Caco-2 (cell line): ENCODE measurements at regions not wholly inside any gene's neighbourhood (a gene's known extent, or its start where the extent isn't known, plus 50 kb on each side); places are given as distances from the start of the nearest gene placed in this dataset.

Source experiments
- BruUV-seq: library from RNA; stranded (reverse); fragments of 400-500 nt; replicated peaks from 2 replicates; lab custom pipeline; 2021; lab: Mats Ljungman, UMichigan
- CTCF ChIA-PET: fragments of 300-600 bp; sonication (Branson Sonifier 250); formaldehyde crosslinking; loops from one replicate; lab custom pipeline; 2022; ENCODE audit warnings: antibody characterized with exemption; lab: Charles Lee
- POLR2A ChIA-PET: fragments of 300-600 bp; sonication (Branson Sonifier 250); formaldehyde crosslinking; loops from one replicate; lab custom pipeline; 2022; ENCODE audit warnings: antibody characterized with exemption; lab: Charles Lee
- DNase-seq, 2 experiments: peaks; one replicate each; pipeline versions ENCODE4 v3.0.0 to v3.0.0-alpha.2; 2020 to 2022
- H3K27me3 ChIP-seq: replicated peaks from 2 replicates; pipeline ENCODE4 v1.6.0; 2011; ENCODE audit warnings: low read length; ENCODE audit not compliant: control insufficient read depth, insufficient read depth
- H3K36me3 ChIP-seq: 2 replicates; pipeline ENCODE4 v1.5.1; 2011; ENCODE audit warnings: low read length; ENCODE audit not compliant: control insufficient read depth, insufficient read depth
- H3K4me1 ChIP-seq: fragments of 250-450 bp; sonication (Bioruptor Pico); 2 replicates; pipeline ENCODE4 v1.5.1; 2020; ENCODE audit warnings: mild to moderate bottlenecking
- H3K4me3 ChIP-seq: 2 replicates; pipeline ENCODE4 v1.5.1; 2011; ENCODE audit warnings: low read depth, mild to moderate bottlenecking, control low read depth, low read length
- H3K9me3 ChIP-seq: fragments of 250-450 bp; sonication (Bioruptor Pico); 2 replicates; pipeline ENCODE4 v1.5.1; 2020; ENCODE audit warnings: mild to moderate bottlenecking, moderate library complexity
- H3K27ac Mint-ChIP-seq: one replicate; pipeline ENCODE4 v1.8.0; 2022; ENCODE audit warnings: mixed read lengths; ENCODE audit not compliant: unreplicated experiment
- H3K27me3 Mint-ChIP-seq: one replicate; pipeline ENCODE4 v1.8.0; 2022; ENCODE audit warnings: mixed read lengths; ENCODE audit not compliant: insufficient read depth, unreplicated experiment
- H3K36me3 Mint-ChIP-seq: one replicate; pipeline ENCODE4 v1.8.0; 2022; ENCODE audit warnings: mild to moderate bottlenecking, mixed read lengths; ENCODE audit not compliant: insufficient read depth, unreplicated experiment
- H3K4me1 Mint-ChIP-seq: one replicate; pipeline ENCODE4 v1.8.0; 2022; ENCODE audit warnings: low read depth, mixed read lengths; ENCODE audit not compliant: unreplicated experiment
- H3K4me3 Mint-ChIP-seq: one replicate; pipeline ENCODE4 v1.8.0; 2022; ENCODE audit warnings: mild to moderate bottlenecking, moderate library complexity, mixed read lengths; ENCODE audit not compliant: unreplicated experiment
- H3K9me3 Mint-ChIP-seq: one replicate; pipeline ENCODE4 v1.8.0; 2022; ENCODE audit warnings: mixed read lengths; ENCODE audit not compliant: unreplicated experiment
- intact Hi-C: fragments of 100-400 bp; cut with micrococcal nuclease; formaldehyde crosslinking; loops from one replicate; pipeline ENCODE4 v1.10.0; 2022; ENCODE audit not compliant: unreplicated experiment
- TF ChIP-seq, protein P1 (sequence below), 2 experiments: fragments of 200-600 bp in 1 of 2; IDR thresholded peaks; 1 replicate in 1 of 2; 2 replicates in 1 of 2; pipeline versions ENCODE4 v1.5.1 to v1.8.0; 2011 to 2022; ENCODE audit warnings: antibody characterized with exemption in 1 of 2, control low read depth in 1 of 2, inconsistent platforms in 1 of 2, low read depth in 1 of 2, low read length in 1 of 2, mild to moderate bottlenecking in 1 of 2, moderate library complexity in 1 of 2; ENCODE audit not compliant: insufficient read depth in 1 of 2, severe bottlenecking in 1 of 2, unreplicated experiment in 1 of 2

DNA sequence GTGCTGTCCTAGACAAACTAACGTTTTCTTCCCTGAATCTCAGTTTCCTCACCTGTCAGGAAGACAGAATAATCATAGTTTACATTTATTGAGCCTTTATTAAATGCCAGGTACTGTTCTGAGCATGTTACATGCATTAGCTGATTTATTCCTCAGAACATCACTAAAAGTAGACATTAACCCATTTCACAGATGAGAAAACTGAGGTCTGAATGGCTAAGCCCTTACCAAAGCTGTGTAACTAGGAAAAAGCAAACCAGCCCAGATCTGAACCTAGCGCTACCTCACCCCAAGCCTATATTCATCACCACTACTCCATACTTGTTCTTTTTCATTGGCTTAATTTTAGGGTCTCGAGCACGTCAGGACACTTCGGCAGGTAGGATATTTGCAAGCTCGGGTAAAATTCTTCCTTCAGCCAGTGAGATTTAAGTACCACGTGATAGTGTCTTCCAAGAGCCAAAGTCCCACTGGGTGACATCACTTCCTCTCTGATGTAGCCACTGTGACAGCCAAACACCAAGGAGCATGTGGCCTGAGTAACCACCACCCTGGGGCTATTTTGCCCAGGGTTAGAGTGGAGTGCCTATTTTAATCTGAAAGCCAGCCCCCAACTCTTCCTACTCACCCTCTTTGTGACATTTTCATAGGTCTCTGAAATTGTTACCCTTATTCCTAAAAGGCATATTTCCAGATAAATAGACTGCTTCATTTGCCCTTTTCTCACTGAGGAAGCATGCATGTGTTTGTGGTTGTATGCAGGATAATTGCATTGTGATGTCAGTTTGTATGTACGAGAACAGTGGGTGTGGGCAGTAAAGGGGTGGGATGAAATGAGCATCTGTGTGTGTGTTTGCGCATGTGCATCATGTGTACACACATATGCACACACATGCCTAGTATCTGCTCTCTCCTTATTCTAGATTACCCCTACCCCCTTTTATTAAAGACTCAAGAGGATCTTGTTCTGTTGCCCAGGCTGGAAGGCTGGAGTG, 62.2 kb upstream of the WSCD2 start:
- H3K4me3 Mint-ChIP-seq: no peak overlapping the region
- TF ChIP-seq, protein P1, sequence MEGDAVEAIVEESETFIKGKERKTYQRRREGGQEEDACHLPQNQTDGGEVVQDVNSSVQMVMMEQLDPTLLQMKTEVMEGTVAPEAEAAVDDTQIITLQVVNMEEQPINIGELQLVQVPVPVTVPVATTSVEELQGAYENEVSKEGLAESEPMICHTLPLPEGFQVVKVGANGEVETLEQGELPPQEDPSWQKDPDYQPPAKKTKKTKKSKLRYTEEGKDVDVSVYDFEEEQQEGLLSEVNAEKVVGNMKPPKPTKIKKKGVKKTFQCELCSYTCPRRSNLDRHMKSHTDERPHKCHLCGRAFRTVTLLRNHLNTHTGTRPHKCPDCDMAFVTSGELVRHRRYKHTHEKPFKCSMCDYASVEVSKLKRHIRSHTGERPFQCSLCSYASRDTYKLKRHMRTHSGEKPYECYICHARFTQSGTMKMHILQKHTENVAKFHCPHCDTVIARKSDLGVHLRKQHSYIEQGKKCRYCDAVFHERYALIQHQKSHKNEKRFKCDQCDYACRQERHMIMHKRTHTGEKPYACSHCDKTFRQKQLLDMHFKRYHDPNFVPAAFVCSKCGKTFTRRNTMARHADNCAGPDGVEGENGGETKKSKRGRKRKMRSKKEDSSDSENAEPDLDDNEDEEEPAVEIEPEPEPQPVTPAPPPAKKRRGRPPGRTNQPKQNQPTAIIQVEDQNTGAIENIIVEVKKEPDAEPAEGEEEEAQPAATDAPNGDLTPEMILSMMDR (IDR thresholded peaks at IDR 0.05; ENCODE audit: insufficient read depth in 1 of 2, low read depth in 1 of 2, low read length in 1 of 2, severe bottlenecking in 1 of 2, unreplicated experiment in 1 of 2): no peak
- Histone ChIP-seq H3K27me3 (no peaks in the 10 kb centered on the region), H3K4me3 (no peak overlapping the region), H3K36me3 (no peaks in the 10 kb centered on the region), H3K4me1 (no peaks in the 10 kb centered on the region), H3K9me3 (no peaks in the 10 kb centered on the region)
- peak; percentile 19 to 46 for DNase-seq
- no peaks in the 10 kb centered on the region for H3K4me1 Mint-ChIP-seq
- no peak overlapping the region for H3K27ac Mint-ChIP-seq
- H3K36me3 Mint-ChIP-seq: no peaks in the 10 kb centered on the region
- ChIA-PET POLR2A (no interaction called here), CTCF (no interaction called here)
- intact Hi-C loops: loop anchor here (10.0 kb wide), 1 partner anchor 448 kb away; the partner anchor contains the start of gene FICD
- peaks cover 8% of the 10 kb centered on the region for H3K27me3 Mint-ChIP-seq
- no TSS peak for BruUV-seq
- H3K9me3 Mint-ChIP-seq: no peaks in the 10 kb centered on the region

DNA sequence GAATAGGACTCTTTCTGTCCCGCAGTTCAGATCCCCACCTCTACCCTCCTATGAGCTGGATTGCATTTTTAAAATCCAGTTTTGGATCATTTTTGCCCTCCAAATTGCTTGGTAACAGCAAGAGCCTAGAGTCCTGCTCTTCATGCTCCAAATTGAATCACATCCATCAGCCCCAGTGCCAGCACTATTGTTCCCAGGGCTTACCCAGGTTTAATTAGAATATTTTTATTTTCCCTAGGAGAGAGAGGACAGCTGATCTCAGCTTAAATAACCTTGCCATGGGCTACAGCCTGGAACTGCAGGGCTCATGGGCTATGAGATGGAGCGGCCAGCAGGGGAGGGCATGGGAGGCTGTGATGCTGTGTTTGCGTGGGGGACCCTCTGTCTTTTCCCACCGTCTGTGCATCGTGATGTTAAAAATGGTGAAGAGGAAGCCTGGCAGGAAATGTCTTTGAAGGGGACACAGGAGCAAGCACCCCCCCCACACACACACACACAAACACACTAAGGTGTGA, 59.4 kb upstream of the WSCD2 start:
- H3K36me3 ChIP-seq: no peaks in the 10 kb centered on the region
- Mint-ChIP-seq H3K36me3 (no peaks in the 10 kb centered on the region), H3K27ac (no peak overlapping the region), H3K9me3 (no peaks in the 10 kb centered on the region), H3K4me3 (no peak overlapping the region), H3K4me1 (no peaks in the 10 kb centered on the region), H3K27me3 (peaks cover 13% of the 10 kb centered on the region)
- no peaks in the 10 kb centered on the region for H3K9me3 ChIP-seq
- no peak overlapping the region for H3K4me3 ChIP-seq
- BruUV-seq: no TSS peak
- DNase-seq: no peak
- CTCF ChIA-PET: no interaction called here
- TF ChIP-seq, protein P1 (IDR thresholded peaks at IDR 0.05; ENCODE audit: insufficient read depth in 1 of 2, low read depth in 1 of 2, low read length in 1 of 2, severe bottlenecking in 1 of 2, unreplicated experiment in 1 of 2): no peak
- POLR2A ChIA-PET: no interaction called here
- no peaks in the 10 kb centered on the region for H3K27me3 ChIP-seq
- intact Hi-C loops: loop anchor here (10.0 kb wide), 1 partner anchor 445 kb away; the partner anchor contains the start of gene FICD
- H3K4me1 ChIP-seq: no peaks in the 10 kb centered on the region

GRCh38 chr12:108075561-108075960, 53.5 kb upstream of the WSCD2 start:
- H3K27ac Mint-ChIP-seq: no peak overlapping the region
- ChIA-PET CTCF (no interaction called here), POLR2A (interaction anchor here (1.0 kb wide), 1 partner anchor 83 kb away, joined by 5 read pairs; no protein-coding TSS in a partner anchor)

More at GRCh38 chr12:108075561-108075960, 53.5 kb upstream of the WSCD2 start:
- no peaks in the 10 kb centered on the region for H3K36me3 Mint-ChIP-seq
- no peak overlapping the region for H3K4me3 ChIP-seq
- no peaks in the 10 kb centered on the region for H3K9me3 ChIP-seq
- TF ChIP-seq, protein P1 (IDR thresholded peaks at IDR 0.05; ENCODE audit: insufficient read depth in 1 of 2, low read depth in 1 of 2, low read length in 1 of 2, severe bottlenecking in 1 of 2, unreplicated experiment in 1 of 2): no peak
- H3K4me1 ChIP-seq: no peaks in the 10 kb centered on the region
- H3K27me3 Mint-ChIP-seq: peaks cover 14% of the 10 kb centered on the region
- H3K4me1 Mint-ChIP-seq: no peaks in the 10 kb centered on the region
- no peaks in the 10 kb centered on the region for H3K27me3 ChIP-seq
- intact Hi-C loops: no loop called here
- H3K36me3 ChIP-seq: no peaks in the 10 kb centered on the region
- H3K4me3 Mint-ChIP-seq: no peak overlapping the region
- H3K9me3 Mint-ChIP-seq: no peaks in the 10 kb centered on the region
- no TSS peak for BruUV-seq
- no peak for DNase-seq
